HG03439 (cell line): ENCODE measurements at regions not wholly inside any gene's neighbourhood (a gene's known extent, or its start where the extent isn't known, plus 50 kb on each side); places are given as distances from the start of the nearest gene placed in this dataset.
"Not testable (repeated sequence)": the region's sequence is repeated elsewhere in the genome, so short reads cannot be mapped to it uniquely, and the experiment has no call there.

Experiments used
- ATAC-seq: cut with Tn5 transposase; IDR thresholded peaks from one replicate; pipeline ENCODE4 v1.9.1; 2021; ENCODE audit warnings: mild to moderate bottlenecking, moderate library complexity; ENCODE audit not compliant: unreplicated experiment

DNA sequence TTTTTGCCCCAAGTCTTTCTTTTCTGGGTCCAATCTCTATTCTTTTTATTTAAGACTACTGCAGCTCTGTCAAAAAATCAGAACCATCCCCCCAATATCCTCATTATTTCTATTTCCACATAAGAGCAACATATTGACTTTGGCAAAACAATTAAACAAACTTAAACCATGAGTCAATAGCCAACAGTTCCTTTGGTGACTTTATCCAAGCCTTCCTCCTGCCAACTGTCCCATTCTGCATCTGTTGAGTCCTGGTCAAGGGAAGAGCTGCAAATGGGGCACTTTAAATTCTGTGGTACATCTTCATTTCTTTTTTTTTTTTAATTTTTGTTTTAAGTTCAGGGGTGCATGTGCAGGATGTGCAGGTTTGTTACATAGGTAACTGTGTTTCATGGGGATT lies 1875.0 kb upstream of the PCDH7 start:
- ATAC-seq = no peak

DNA sequence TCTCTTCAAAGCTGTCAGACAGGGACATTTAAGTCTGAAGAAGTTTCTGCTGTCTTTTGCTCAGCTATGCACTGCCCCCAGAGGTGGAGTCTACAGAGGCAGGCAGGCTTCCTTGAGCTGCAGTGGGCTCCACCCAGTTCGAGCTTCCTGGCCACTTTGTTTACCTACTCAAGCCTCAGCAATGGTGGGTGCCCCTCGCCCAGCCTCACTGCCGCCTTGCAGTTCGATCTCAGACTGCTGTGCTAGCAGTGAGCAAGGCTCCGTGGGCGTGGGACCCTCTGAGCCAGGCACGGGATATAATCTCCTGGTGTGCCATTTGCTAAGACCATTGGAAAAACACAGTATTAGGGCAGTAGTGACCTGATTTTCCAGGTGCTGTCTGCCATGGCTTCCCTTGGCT lies 1863.1 kb upstream of the PCDH7 start:
- ATAC-seq = not testable (repeated sequence)

DNA sequence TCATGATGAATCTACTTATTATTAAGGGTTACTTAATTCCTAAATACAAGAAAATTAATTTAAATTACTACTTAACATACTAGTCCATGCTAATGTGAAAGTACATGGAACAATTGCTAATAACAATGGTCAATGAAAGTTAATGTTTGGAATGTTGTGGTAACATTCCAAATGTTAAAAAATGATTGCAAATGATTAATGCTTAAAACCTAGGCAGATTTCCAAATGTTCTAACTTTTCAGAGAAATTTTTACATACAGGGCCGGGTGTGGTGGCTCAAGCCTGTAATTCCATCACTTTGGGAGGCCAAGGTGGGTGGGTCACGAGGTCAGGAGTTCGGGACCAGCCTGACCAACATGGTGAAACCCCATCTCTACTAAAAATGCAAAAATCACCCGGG lies 1851.3 kb upstream of the PCDH7 start:
- ATAC-seq = no peak

DNA sequence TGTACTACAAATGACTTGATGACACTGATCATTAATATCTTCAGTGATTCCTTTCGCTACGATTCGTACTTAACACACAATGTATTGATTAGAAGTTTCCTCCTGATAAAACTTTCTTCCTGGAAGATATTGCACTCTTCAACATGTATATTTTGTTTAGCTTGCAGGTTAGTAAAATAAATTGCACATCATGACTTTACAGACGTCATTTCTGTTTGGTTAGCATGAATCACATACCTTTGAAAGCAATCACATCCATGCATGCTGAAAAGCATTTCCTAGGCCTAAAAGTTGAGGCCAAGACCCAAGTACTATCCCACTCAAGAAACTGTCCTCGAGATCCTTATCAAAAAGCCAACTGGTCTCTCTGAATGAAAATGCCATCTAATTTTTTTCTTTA lies 1841.0 kb upstream of the PCDH7 start:
- ATAC-seq = no peak

DNA sequence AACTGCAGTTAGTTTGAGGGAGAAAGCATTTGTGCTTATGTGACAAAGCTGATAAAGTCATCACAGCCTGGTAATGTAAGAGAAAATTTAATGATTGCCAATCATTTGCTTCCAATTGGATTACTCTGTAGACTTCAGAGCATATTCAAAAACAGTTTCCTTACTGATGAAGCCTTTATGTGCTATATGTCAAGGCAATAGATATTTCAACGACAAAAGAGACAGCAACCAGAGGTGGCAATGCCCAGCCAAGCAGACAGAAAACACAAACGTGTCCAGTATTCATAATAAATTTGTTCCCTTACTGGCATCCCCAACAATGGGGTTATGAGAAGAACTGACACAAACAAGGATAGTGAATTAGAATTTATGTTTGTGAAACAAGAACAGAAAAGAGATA lies 1840.3 kb upstream of the PCDH7 start:
- ATAC-seq = no peak

DNA sequence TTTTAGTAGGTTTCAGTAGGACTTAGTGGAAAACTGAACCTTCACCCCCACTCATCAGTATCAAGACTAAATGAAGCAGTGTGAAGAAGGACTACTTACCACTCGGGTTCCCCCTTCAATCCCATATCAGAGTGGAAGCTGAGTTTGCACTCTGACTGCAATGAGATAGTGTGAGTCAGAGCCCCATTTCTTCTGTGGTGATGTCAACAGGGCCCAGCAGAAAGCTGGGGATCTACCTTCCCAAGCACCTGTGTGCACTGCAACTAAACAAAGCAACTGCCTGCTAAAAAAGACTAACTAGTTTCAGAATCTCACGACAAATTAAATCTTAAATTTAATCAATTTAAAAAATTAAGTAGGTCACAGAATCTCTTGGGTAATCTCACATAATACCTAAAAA lies 1837.0 kb upstream of the PCDH7 start:
- no peak for ATAC-seq

DNA sequence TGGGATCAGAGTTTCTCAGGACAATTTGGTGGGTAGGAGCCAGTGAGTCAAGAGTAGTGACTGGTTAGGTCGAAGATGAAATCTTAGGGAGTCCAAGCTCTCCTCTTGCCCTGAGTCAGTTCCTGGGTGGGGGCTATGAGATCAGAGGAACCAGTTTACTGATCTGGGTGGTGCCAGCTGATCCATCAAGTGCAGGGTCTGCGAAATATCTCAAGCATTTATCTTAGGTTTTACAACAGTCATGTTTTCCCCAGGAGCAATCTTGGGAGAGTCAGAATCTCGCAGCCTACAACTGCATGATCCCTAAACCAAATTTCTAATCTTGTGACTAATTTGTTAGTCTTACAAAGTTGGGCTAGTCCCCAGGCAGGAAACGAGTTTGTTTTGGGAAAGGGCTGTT lies 1833.2 kb upstream of the PCDH7 start:
- ATAC-seq = no peak

DNA sequence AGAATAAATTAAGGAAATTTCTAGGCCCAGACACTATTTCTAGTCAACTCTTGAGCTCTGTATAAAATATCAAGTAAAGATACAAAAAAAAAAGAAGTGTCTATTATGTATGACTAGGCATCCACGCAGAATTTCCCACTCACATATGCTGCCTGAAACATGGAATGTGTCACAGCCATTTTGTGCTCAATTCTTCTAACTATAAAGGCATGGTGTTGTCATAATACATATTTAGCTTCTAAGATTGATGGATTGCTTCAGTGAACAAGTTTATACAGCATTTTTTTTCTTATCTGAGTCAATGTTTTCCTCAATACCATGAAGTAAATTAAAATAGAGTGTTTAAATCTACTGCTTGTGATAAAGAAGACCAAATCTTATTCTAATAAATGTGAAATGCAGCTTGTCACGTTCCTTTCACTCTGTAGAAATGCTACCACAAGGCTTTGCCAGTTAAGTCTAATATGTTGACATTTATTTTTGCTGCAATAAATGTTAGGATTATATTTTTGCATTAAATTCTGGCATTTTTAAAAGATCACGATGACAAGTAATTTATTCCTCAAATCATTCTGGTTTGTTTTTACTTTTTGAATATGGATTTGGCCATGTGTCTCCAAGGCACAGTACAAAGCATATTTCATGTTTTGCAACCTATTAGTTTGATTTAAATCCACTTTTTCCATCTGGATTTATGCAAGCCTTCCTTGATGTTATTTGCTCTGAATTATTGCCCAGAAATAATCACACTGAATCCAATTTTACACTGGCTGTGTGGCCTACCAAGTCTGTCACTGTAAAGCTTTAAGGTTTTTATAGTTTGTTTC lies 1829.0 kb upstream of the PCDH7 start:
- no peak for ATAC-seq

DNA sequence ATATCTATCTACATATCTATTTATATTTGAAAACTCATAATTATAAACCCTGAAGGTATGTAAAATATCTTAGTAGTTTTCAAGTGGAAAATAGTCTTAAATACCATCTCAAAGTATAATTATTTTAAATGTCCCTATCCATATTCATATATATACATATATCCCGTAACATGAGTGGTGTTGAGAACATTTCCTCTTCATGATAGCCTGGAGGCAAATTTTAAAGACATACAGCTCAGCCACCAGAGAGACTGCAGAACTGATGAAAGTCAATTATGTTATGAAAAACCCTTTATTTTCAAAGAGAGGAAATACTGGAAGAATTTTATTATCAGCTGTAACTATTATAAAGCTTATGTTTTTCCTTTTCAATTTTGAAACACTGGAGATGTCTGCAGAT lies 1806.7 kb upstream of the PCDH7 start:
- no peak for ATAC-seq

DNA sequence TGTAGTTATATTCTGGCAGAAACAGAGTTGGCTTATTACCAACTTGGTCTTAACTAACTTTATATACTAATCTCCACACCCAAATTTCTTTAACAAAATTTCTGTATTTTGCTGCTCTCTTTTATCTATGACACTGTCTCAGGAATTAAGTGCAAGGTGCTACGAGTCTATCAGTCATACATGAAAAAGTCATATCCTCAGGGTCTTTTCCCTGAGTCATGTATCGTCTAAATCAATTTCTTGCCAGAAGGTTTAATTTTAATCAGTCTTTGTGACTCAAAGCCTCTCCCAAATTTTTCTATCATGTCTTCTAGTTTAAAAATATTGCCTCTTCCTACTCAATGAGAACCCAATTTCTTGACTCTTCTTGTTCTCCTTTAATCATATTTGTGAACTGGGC lies 1803.6 kb upstream of the PCDH7 start:
- no peak for ATAC-seq

DNA sequence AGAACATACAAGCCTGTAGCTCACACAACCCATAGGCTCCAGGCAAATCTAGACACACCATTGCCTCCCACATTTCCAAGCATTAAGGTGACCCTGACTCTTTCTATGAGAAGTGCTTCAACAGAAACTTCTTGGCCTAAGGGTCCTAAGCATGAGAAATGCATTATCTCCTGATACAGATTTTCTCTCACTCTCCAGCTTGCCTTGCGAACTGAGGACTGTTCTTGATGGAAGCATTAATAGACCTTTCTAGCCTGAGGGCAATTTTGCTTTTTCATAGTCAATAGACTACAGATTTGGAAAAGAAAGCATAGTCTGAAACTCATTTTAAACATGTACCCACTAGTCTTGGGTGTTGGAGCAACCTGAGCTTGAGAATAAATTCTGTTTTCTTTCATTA lies 1801.3 kb upstream of the PCDH7 start:
- no peak for ATAC-seq

DNA sequence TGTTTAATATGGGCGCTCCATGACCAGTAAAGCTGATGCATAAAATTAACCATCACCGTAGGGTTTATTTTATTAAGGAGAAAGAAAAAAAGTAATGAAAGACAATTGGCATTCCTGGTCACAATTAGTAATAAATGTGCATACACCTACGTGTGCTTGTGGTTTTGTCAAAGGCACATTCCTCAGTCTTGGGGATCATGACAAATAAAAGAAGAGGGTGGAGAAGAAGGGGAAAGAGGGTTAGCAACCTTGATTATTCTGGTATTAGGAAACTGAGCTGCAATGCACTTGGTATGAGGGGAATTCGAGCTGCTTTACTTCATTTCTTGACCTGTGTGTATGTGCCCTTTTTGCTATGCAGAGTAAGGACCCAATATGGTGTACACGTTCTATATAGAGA lies 1798.3 kb upstream of the PCDH7 start:
- no peak for ATAC-seq

DNA sequence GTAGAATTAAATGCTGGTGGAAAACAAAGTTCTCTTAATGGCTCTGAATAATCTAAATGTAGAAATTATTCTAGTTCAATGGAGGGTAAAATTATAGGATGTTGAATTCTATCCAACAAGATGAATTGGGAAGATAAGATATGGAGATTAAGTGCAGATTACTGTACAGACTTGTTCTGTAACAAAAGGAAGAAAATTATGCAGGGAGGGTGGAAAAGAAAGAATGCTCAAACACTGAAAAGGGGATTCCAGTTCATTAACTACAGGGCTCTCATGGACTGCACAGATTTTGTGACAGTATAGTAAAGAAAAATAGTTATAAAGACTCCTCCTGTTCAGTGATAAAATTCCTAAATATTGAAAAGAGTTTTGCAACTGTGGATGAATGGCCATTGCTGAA lies 1794.0 kb upstream of the PCDH7 start:
- no peak for ATAC-seq

DNA sequence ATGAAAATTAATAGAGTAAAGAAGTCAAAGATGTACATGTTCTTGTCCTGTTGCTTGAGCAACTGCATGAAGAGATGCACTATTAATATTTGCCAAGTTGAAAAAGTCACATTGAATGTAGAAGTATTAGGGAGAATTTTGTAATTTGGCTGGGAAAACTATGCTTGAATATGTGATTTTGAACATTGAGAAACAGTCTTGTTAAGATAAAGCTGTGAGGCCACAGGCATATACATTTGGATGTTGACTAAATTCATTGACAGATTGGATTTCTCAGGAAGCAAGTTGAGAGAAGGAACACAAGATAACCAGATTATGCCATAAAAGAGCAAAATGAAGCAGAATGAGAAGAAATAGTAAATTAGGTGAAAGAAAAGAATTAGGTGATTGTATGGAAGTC lies 1777.5 kb upstream of the PCDH7 start:
- no peak for ATAC-seq

DNA sequence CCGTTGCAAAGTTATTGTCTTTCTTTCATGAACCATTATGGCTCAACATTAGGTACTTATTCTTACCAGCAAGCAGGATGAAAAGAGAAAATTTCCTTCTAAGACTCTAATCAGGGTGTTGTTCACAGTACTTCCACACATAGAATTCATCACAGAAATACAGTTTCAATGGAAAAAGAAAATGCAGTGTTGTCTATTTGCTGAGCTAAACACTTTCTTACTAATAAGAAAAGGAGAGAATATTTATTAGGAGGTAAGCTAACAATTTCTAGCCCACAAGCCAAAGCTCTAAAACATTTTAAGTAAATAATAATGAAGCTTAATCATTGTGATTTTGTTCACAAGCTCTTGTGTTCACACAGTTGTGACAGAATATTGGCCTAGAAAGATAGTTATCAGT lies 1772.8 kb upstream of the PCDH7 start:
- ATAC-seq = no peak

DNA sequence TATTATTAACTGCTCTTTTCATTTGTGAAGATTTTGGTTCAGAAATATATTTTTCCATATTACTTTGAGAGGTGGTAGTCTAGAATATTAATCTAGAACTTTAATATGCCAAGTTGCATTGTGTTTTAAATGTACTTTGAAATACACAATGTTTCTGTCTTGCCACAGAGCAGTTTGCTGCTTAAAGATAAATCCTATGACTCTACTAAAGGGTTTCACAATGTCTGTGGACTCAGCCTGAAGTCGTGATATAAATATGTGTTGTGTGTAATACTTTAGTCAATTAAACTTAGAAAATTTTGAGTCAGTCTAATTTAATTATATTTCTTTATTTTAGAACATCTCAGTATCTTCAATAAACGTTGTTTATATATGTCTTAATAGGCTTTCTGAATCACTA lies 1771.7 kb upstream of the PCDH7 start:
- no peak for ATAC-seq

DNA sequence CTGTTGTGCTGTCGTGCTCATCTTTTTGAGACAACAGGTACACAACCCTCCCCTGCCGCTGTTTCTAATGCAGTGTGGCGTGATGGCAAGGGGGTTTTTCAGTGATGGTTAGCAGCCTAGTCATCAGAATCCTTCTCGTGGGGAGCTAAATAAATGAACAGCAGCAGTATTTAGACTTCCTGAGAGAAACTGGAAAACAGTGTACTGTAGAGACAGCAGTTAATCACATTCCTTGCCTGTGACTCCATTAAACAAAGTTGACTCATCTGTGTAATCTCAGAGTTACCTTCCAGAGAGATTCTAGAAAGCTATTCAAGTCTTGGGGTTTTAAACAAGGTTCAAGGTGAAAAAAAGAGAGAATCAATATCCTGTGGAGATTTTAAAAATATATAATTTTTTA lies 1753.2 kb upstream of the PCDH7 start:
- no peak for ATAC-seq

DNA sequence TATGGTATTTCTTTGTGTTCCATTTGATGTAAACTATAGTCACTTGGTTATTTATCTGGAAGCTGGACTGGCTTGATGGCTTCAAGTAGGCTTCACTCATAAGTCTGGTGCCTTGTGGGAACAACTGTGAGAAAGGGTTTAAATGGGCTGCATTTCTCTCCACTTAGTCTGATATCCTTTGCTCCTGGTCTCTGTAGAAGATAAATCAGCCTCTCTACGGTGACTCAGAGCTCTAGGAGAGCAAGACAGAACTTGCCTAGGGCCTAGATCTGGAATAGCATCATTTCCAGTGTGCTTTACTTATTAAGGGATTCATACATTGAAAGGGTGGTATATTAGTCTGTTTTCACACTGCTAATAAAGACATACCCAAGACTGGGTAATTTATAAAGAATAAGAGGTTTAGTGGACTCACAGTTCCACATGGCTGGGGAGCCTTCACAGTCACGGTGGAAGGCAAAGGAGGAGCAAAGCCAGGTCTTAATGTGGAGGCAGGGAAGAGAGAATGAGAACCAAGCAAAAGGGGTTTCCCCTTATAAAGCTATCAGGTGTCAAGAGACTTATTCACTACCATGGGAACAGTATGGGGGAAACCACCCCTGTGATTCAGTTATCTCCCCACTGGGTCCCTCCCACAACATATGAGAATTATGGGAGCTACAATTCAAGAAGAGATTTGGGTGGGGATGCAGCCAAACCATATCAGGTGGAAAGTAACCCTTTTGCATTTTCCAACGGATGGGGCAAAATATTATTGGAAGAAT lies 1746.4 kb upstream of the PCDH7 start:
- ATAC-seq = no peak

DNA sequence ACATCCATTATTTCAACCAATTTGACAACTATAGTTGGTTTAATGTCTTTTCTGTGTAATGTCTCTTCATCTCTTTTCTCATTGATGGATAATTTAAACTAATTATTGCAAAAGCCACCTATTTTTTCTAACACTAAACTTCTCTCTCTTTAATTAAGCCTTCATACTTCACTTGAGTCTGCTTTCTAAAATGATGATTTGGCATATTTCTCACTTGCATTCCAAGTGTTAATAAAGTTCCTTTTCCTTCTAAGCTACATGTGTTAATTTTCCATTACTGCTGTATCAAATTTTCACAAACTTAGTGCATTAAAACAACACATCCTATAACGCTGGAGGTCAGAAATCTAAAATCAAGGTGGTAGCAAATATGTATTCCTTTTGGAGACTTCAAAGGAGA lies 1743.8 kb upstream of the PCDH7 start:
- ATAC-seq = no peak

DNA sequence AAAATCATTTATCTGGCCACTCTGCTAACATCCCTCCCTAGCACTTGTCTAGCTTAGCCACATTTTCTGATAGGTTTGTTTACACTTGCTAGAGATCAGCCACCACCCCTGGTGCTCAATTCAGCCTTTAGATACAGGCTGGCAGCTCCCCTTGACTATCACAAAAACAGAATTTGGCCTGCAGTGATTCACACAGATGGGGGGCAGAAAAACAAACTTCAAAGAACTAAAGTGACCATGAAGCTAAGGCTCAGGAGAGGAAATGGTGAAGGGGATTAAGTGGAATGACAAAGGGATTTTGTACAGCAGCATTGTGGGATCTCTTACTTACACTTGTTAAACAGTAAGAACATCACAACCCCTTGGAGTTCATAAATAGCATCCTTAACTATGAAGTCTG lies 1718.0 kb upstream of the PCDH7 start:
- no peak for ATAC-seq

DNA sequence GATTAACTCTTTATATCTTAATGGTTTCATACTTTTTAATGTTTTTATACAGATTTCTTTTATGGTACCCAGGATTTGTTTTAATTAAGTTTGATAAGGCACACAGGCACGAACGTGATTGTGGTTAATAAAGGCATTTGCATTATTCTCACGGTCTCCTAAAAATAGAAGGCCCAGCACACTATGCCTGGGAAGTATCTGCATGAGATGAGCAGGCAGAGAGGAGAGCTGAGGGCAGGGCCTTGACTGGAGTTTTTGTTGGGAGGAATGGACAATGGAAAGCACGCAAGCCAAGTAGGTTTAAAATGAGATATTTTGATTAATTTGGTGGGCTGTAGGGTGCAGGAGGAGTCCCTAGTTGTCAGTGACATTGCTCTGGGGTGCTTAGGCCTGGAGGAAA lies 1714.3 kb upstream of the PCDH7 start:
- ATAC-seq = no peak

DNA sequence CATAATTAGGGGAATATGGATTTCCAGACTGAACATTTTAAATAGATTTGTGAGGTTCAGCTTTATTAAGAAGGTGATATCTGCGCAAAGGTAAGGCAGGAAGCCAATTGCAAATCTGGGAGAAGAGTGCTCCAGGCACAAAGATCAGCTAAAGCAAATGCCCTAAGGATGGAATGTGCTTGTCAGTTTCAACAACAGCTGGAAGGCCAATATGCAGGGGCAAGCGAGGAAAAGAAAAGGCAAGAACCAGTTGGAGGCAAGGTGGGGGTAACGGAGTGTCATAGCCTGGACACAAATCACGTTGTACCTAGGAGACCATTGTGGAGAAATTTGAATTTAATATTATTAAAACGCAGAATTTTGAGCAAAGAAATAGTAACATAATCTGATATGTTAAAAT lies 1710.3 kb upstream of the PCDH7 start:
- no peak for ATAC-seq

DNA sequence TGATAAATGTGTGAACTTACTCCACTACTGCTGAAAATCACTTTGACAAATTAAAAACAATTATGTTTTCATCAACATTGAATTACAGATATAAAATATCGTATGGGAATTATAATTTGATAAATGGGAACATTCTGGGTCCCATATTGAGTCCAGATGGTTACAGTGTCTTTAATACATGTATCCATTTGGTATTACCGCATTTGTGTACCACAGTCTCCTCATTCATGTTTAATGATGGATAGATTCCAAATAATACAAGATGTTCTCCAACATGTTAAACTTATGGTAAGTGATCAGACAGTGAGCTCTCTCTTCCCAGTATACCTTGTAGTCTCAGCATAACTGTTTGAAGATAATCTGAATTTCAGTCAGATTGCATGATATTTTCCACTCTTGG lies 1706.8 kb upstream of the PCDH7 start:
- no peak for ATAC-seq
